ENCODE measurements at regions not wholly inside any gene's neighbourhood (a gene's known extent, or its start where the extent isn't known, plus 50 kb on each side); places are given as distances from the start of the nearest gene placed in this dataset.

- TF ChIP-seq ATF2 (IDR thresholded peaks at IDR 0.05; ENCODE audit: low read length) (no peak), SP4 (IDR thresholded peaks at IDR 0.05; ENCODE audit: low read length) (no peak), CHD7 (IDR thresholded peaks at IDR 0.05; ENCODE audit: insufficient replicate concordance, low read length) (no peak), SIX5 (IDR thresholded peaks at IDR 0.05; ENCODE audit: low read depth, low read length) (no peak), EP300 (IDR thresholded peaks at IDR 0.05; ENCODE audit: borderline replicate concordance in 1 of 2, low read depth in 2 of 2, low read length in 2 of 2) (no peak), SIN3A (conservative IDR thresholded peaks at IDR 0.05 in 1 of 2, IDR thresholded peaks at IDR 0.05 in 1 of 2; ENCODE audit: low read depth in 1 of 2, low read length in 2 of 2) (no peak), POLR2AphosphoS5 (IDR thresholded peaks at IDR 0.05; ENCODE audit: low read depth, low read length) (no peak), GABPA (IDR thresholded peaks at IDR 0.05; ENCODE audit: borderline replicate concordance, insufficient read depth, low read length) (no peak), EGR1 (IDR thresholded peaks at IDR 0.05; ENCODE audit: borderline replicate concordance, low read depth, low read length) (no peak), TCF12 (IDR thresholded peaks at IDR 0.05; ENCODE audit: low read depth, low read length) (peak; percentile 75; the same call in 1 of the 2 replicates)
These were observed 185.7 kb upstream of the EYA4 start (continued) for GRCh38 chr6:133055441-133055966.

All from H1 (cell line).